Transverse colon (tissue), 4 donors: ENCODE measurements at regions not wholly inside any gene's neighbourhood (a gene's known extent, or its start where the extent isn't known, plus 50 kb on each side); places are given as distances from the start of the nearest gene placed in this dataset.

ENCODE experiments used
- DNase-seq: peaks from one replicate; pipeline ENCODE4 v3.0.0-alpha.2; 2019
- H3K27ac ChIP-seq, 4 donors: fragments of 200-600 bp; sonication (generic); 2 replicates each; pipeline ENCODE4 v1.5.1; 2016 to 2018; ENCODE audit warnings: inconsistent platforms in 4 of 4
- H3K27me3 ChIP-seq: fragments of 200-600 bp; sonication (generic); 2 replicates; pipeline ENCODE4 v1.5.1; 2017; ENCODE audit warnings: inconsistent platforms
- H3K36me3 ChIP-seq, 4 donors: fragments of 200-600 bp; sonication (generic); 2 replicates each; pipeline ENCODE4 v1.5.1; 2017 to 2019; ENCODE audit warnings: inconsistent platforms in 4 of 4
- H3K4me1 ChIP-seq, 4 donors: fragments of 200-600 bp; sonication (generic); 2 replicates each; pipeline ENCODE4 v1.5.1; 2017 to 2020; ENCODE audit warnings: inconsistent platforms in 4 of 4
- H3K4me3 ChIP-seq, 4 donors: fragments of 200-600 bp; sonication (generic); 1 replicate in 1 of 4; 2 replicates in 3 of 4; pipeline versions ENCODE4 v1.5.1 to v1.6.1; 2017 to 2019; ENCODE audit warnings: inconsistent platforms in 4 of 4
- H3K9me3 ChIP-seq, 2 donors: fragments of 200-600 bp; sonication (generic); 2 replicates each; pipeline ENCODE4 v1.5.1; 2017 to 2019; ENCODE audit warnings: inconsistent platforms in 2 of 2
- EP300 ChIP-seq: sonication (generic); formaldehyde crosslinking; IDR thresholded peaks from one replicate; pipeline ENCODE4 v1.6.1; 2017; ENCODE audit warnings: antibody characterized with exemption, low read depth
- POLR2A ChIP-seq: fragments of 450-650 bp; IDR thresholded peaks from one replicate; pipeline ENCODE4 v1.6.1; 2016; ENCODE audit warnings: antibody characterized with exemption, mild to moderate bottlenecking, moderate library complexity
- POLR2AphosphoS5 ChIP-seq, 3 donors: sonication (generic); formaldehyde crosslinking; IDR thresholded peaks; one replicate each; pipeline ENCODE4 v1.6.1; 2016; ENCODE audit warnings: antibody characterized with exemption in 3 of 3
- WGBS, 2 donors: methylation state at CpG; one replicate each; pipeline ENCODE4 v1.1.5; 2018; ENCODE audit warnings: low coverage in 1 of 2; 5-methylcytosine and 5-hydroxymethylcytosine counted together
- in situ Hi-C, 4 donors: fragments of 200-750 bp; cut with MboI; loops; one replicate each; pipeline versions ENCODE4 v1.15.0 to v1.15.1; 2017; ENCODE audit warnings: low sequenced_read_pairs in 3 of 4, low pct_ligation_motif_present in 1 of 4, low pct_unique_long_range_greater_than_20kb in 1 of 4
- intact Hi-C: fragments of 100-400 bp; cut with DNase I; formaldehyde crosslinking; loops from one replicate; pipeline ENCODE4 v1.15.1; 2023; ENCODE audit warnings: low total_unique reads
- TF ChIP-seq, protein P1 (sequence below), 5 experiments: fragments of 200-600 bp in 3 of 5; fragments of 450-650 bp in 2 of 5; sonication (generic) in 3 of 5; IDR thresholded peaks; 1 replicate in 2 of 5; 2 replicates in 3 of 5; pipeline ENCODE4 v1.5.1; 2016 to 2017; ENCODE audit warnings: antibody characterized with exemption in 5 of 5, inconsistent platforms in 3 of 5, mild to moderate bottlenecking in 2 of 5, moderate library complexity in 1 of 5

DNA sequence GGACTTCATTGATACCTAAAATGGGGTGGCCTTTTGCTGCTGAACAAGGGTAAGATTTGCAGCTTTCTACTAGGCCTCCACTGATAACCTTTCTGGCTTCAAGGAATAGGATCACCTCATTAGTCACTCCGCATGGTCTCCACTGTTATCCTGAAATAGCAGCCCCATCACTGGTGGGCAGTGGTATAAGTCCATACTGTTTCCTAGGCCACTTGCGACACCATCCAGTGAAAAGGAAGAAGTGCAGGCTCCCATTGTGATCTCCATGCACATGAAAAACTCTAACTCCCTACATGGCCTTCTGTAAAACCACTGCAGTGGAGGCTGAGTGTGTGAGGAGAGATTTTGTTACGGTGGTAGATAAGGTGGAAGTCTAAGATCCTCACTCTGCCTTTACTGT, 1455.9 kb downstream of the SI start:
- Histone ChIP-seq H3K4me3 (no peak overlapping the region), H3K4me1 (no peaks in the 10 kb centered on the region), H3K9me3 (no peaks in the 10 kb centered on the region), H3K27ac (no peak overlapping the region), H3K27me3 (no peaks in the 10 kb centered on the region), H3K36me3 (no peaks in the 10 kb centered on the region)
- TF ChIP-seq, protein P1, sequence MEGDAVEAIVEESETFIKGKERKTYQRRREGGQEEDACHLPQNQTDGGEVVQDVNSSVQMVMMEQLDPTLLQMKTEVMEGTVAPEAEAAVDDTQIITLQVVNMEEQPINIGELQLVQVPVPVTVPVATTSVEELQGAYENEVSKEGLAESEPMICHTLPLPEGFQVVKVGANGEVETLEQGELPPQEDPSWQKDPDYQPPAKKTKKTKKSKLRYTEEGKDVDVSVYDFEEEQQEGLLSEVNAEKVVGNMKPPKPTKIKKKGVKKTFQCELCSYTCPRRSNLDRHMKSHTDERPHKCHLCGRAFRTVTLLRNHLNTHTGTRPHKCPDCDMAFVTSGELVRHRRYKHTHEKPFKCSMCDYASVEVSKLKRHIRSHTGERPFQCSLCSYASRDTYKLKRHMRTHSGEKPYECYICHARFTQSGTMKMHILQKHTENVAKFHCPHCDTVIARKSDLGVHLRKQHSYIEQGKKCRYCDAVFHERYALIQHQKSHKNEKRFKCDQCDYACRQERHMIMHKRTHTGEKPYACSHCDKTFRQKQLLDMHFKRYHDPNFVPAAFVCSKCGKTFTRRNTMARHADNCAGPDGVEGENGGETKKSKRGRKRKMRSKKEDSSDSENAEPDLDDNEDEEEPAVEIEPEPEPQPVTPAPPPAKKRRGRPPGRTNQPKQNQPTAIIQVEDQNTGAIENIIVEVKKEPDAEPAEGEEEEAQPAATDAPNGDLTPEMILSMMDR (IDR thresholded peaks at IDR 0.05) = no peak
- no peak for TF ChIP-seq POLR2AphosphoS5 (IDR thresholded peaks at IDR 0.05)
- TF ChIP-seq POLR2A = no peak
- TF ChIP-seq EP300 = no peak
- intact Hi-C loops (no loop called here), in situ Hi-C loops (no loop called here)
- 79% methylated on average over 3 of the region's 3 CpGs; no CpG with 5 or more reads in 1 of the 2 donors for WGBS, 2 donors
- no peak for DNase-seq

DNA sequence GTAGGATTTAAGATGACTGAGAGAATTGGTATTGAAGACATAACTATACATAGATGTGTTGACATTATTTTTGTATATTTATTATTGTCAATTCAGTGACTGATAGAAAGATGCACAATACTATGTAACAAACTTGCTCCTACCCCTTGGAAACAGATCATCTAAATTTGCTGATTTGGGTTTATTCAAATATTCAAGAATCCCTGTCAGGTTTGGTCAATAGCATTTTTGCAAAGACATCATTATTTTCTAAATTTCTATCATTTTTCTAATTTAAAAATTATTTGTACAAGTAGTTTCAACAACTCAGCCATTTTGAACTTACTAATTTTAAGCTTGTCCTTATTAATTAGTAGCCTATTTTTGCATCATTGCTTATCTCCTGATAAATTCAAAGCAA, 1463.4 kb downstream of the SI start:
- H3K27me3 ChIP-seq = no peaks in the 10 kb centered on the region
- in situ Hi-C loops = no loop called here
- H3K4me1 ChIP-seq = no peaks in the 10 kb centered on the region
- TF ChIP-seq EP300 (no peak), POLR2A (no peak), POLR2AphosphoS5 (IDR thresholded peaks at IDR 0.05) (no peak)
- TF ChIP-seq, protein P1 (IDR thresholded peaks at IDR 0.05) = no peak
- no peaks in the 10 kb centered on the region for H3K36me3 ChIP-seq
- DNase-seq = no peak
- H3K9me3 ChIP-seq = no peaks in the 10 kb centered on the region
- intact Hi-C loops = no loop called here
- no peak overlapping the region for H3K4me3 ChIP-seq
- H3K27ac ChIP-seq = no peak overlapping the region

DNA sequence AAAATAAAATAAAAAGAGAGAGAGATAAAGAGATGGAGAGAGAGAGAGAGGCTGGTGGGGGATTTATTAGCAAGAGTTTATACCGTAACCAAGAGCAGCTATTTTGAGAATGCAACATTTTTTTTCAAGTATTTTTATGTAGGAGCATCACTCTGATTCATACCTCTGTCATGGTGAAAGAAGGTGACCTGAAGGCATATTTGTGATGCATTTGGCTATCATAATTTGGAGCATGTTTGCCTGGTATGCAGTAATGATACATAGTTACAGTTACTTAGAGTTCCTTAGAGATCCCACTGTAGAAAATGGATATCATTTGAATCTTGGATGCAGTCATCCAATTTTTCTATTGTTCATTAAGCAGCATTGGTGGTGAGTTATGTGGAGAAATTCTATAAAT, 1472.4 kb downstream of the SI start:
- intact Hi-C loops = no loop called here
- TF ChIP-seq POLR2A (no peak), EP300 (no peak), POLR2AphosphoS5 (IDR thresholded peaks at IDR 0.05) (no peak)
- TF ChIP-seq, protein P1 (IDR thresholded peaks at IDR 0.05) = no peak
- Histone ChIP-seq H3K4me3 (no peak overlapping the region), H3K9me3 (no peaks in the 10 kb centered on the region), H3K27me3 (no peaks in the 10 kb centered on the region), H3K27ac (no peak overlapping the region), H3K4me1 (no peaks in the 10 kb centered on the region), H3K36me3 (no peaks in the 10 kb centered on the region)
- DNase-seq = no peak
- WGBS, 2 donors = 81 to 96% methylated on average over 1 of the region's 1 CpG
- in situ Hi-C loops = no loop called here

DNA sequence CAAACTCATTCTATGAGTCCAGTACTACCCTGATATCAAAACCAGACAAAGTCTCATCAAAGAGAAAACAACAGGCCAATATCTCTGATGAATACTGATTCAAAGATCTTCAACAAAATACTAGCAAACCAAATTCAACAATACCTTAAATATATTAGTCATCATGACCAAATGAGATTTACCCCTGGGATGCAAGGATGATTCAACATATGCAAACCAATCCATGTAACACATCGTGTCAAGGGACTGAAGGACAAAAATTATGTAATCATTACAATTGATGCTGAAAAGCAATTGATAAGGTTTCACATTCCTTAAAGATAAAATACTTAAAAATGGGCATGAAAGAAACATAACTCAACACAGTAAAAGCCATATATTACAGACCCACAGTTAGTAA, 1476.9 kb downstream of the SI start:
- WGBS, 2 donors = 81 to 88% methylated on average over 1 of the region's 1 CpG
- Histone ChIP-seq H3K4me1 (no peaks in the 10 kb centered on the region), H3K27me3 (no peaks in the 10 kb centered on the region), H3K27ac (no peak overlapping the region), H3K9me3 (no peaks in the 10 kb centered on the region), H3K4me3 (no peak overlapping the region), H3K36me3 (no peaks in the 10 kb centered on the region)
- in situ Hi-C loops = no loop called here
- DNase-seq = no peak
- TF ChIP-seq POLR2A (no peak), EP300 (no peak), POLR2AphosphoS5 (IDR thresholded peaks at IDR 0.05) (no peak)
- TF ChIP-seq, protein P1 (IDR thresholded peaks at IDR 0.05) = no peak
- intact Hi-C loops = no loop called here
